ENCODE measurements at regions not wholly inside any gene's neighbourhood (a gene's known extent, or its start where the extent isn't known, plus 50 kb on each side); places are given as distances from the start of the nearest gene placed in this dataset.
A peak's percentile ranks its signal among the peaks of the same experiment; 100 is the strongest.
"Not testable (repeated sequence)": the region's sequence is repeated elsewhere in the genome, so short reads cannot be mapped to it uniquely, and the experiment has no call there.

GRCh38 chr3:25844891-25845290 is 55.0 kb downstream of the OXSM start:
- no peak for FAIRE-seq
- no peak for DNase-seq (ENCODE audit: insufficient read length, low spot score)

- DNase-seq (ENCODE audit: insufficient read length, low spot score) (no peak), FAIRE-seq (no peak)
Observed at GRCh38 chr3:25846282-25846681, 56.4 kb downstream of the OXSM start.

- no peak for DNase-seq (ENCODE audit: insufficient read length, low spot score)
- FAIRE-seq: no peak
Observed at GRCh38 chr3:25849091-25849490, 59.2 kb downstream of the OXSM start.

GRCh38 chr3:25849641-25850385 is 59.9 kb downstream of the OXSM start:
- no peak for DNase-seq (ENCODE audit: insufficient read length, low spot score)

GRCh38 chr3:25851693-25852259 is 61.9 kb downstream of the OXSM start:
- DNase-seq (ENCODE audit: insufficient read length, low spot score); FAIRE-seq: not testable (repeated sequence)

More at GRCh38 chr3:25849641-25850385, 59.9 kb downstream of the OXSM start:
- FAIRE-seq: no peak

- DNase-seq (ENCODE audit: insufficient read length, low spot score): peak; percentile 1
- no peak for FAIRE-seq
Observed at GRCh38 chr3:25854214-25854613, 64.3 kb downstream of the OXSM start.

GRCh38 chr3:25854635-25855034 is 64.7 kb downstream of the OXSM start:
- peak; percentile 52 for FAIRE-seq
- DNase-seq (ENCODE audit: insufficient read length, low spot score): peak; percentile 9

GRCh38 chr3:25855266-25855784 is 65.4 kb downstream of the OXSM start:
- no peak for DNase-seq (ENCODE audit: insufficient read length, low spot score)

GRCh38 chr3:25856902-25857518 is 67.1 kb downstream of the OXSM start:
- DNase-seq (ENCODE audit: insufficient read length, low spot score) (peak; percentile 45), FAIRE-seq (no peak)

More at GRCh38 chr3:25855266-25855784, 65.4 kb downstream of the OXSM start:
- FAIRE-seq: no peak

- DNase-seq (ENCODE audit: insufficient read length, low spot score) (no peak), FAIRE-seq (no peak)
Observed at GRCh38 chr3:25861566-25861965, 71.7 kb downstream of the OXSM start.

GRCh38 chr3:25863011-25863415 is 73.1 kb downstream of the OXSM start:
- FAIRE-seq: no peak
- DNase-seq (ENCODE audit: insufficient read length, low spot score): no peak

GRCh38 chr3:25863416-25863959 is 73.6 kb downstream of the OXSM start:
- FAIRE-seq (no peak), DNase-seq (ENCODE audit: insufficient read length, low spot score) (no peak)

GRCh38 chr3:25870452-25870851 is 80.6 kb downstream of the OXSM start:
- no peak for FAIRE-seq
- no peak for DNase-seq (ENCODE audit: insufficient read length, low spot score)

- FAIRE-seq (no peak), DNase-seq (ENCODE audit: insufficient read length, low spot score) (no peak)
Observed at GRCh38 chr3:25872200-25872877, 82.4 kb downstream of the OXSM start.

GRCh38 chr3:25883492-25883891 is 93.6 kb downstream of the OXSM start:
- DNase-seq (ENCODE audit: insufficient read length, low spot score): no peak
- no peak for FAIRE-seq

GRCh38 chr3:25884981-25885380 is 95.1 kb downstream of the OXSM start:
- FAIRE-seq: no peak

GRCh38 chr3:25885544-25885943 is 95.7 kb downstream of the OXSM start:
- FAIRE-seq: peak; percentile 85
- DNase-seq (ENCODE audit: insufficient read length, low spot score): peak; percentile 41

More at GRCh38 chr3:25884981-25885380, 95.1 kb downstream of the OXSM start:
- no peak for DNase-seq (ENCODE audit: insufficient read length, low spot score)

- no peak for FAIRE-seq
- DNase-seq (ENCODE audit: insufficient read length, low spot score): no peak
Observed at GRCh38 chr3:25887907-25888306, 98.0 kb downstream of the OXSM start.

GRCh38 chr3:25888892-25889524 is 99.1 kb downstream of the OXSM start:
- FAIRE-seq (no peak), DNase-seq (ENCODE audit: insufficient read length, low spot score) (no peak)

- FAIRE-seq: no peak
- DNase-seq (ENCODE audit: insufficient read length, low spot score): no peak
Observed at GRCh38 chr3:25889525-25889917, 99.6 kb downstream of the OXSM start.

All from HTR-8/SVneo (cell line).